ENCODE measurements at regions not wholly inside any gene's neighbourhood (a gene's known extent, or its start where the extent isn't known, plus 50 kb on each side); places are given as distances from the start of the nearest gene placed in this dataset.

GRCh38 chr14:104359301-104359968 lies 220.1 kb upstream of the C14orf180 start:
- no peak for TF ChIP-seq CTCF (conservative IDR thresholded peaks at IDR 0.05; ENCODE audit: control insufficient read depth, insufficient read depth, low read depth, low read length)
- H3K4me3 ChIP-seq (ENCODE audit: control insufficient read depth, low read depth, low read length), result no peak overlapping the region
- no peak for DNase-seq (ENCODE audit: low read depth)

- no peak overlapping the region for H3K4me3 ChIP-seq (ENCODE audit: control insufficient read depth, low read depth, low read length)
- DNase-seq (ENCODE audit: low read depth), result no peak
- TF ChIP-seq CTCF (conservative IDR thresholded peaks at IDR 0.05; ENCODE audit: control insufficient read depth, insufficient read depth, low read depth, low read length), result no peak
Measured at GRCh38 chr14:104359969-104360442, 219.6 kb upstream of the C14orf180 start.

- no peak overlapping the region for H3K4me3 ChIP-seq (ENCODE audit: control insufficient read depth, low read depth, low read length)
- TF ChIP-seq CTCF (conservative IDR thresholded peaks at IDR 0.05; ENCODE audit: control insufficient read depth, insufficient read depth, low read depth, low read length), result no peak
- DNase-seq (ENCODE audit: low read depth), result no peak
Measured at GRCh38 chr14:104360501-104360900, 219.1 kb upstream of the C14orf180 start.

GRCh38 chr14:104361101-104361591 lies 218.4 kb upstream of the C14orf180 start:
- no peak for TF ChIP-seq CTCF (conservative IDR thresholded peaks at IDR 0.05; ENCODE audit: control insufficient read depth, insufficient read depth, low read depth, low read length)
- DNase-seq (ENCODE audit: low read depth), result no peak
- no peak overlapping the region for H3K4me3 ChIP-seq (ENCODE audit: control insufficient read depth, low read depth, low read length)

GRCh38 chr14:104361921-104362681 lies 217.5 kb upstream of the C14orf180 start:
- DNase-seq (ENCODE audit: low read depth), result no peak
- no peak for TF ChIP-seq CTCF (conservative IDR thresholded peaks at IDR 0.05; ENCODE audit: control insufficient read depth, insufficient read depth, low read depth, low read length)

GRCh38 chr14:104362761-104363605 lies 216.6 kb upstream of the C14orf180 start:
- DNase-seq (ENCODE audit: low read depth), result no peak
- H3K4me3 ChIP-seq (ENCODE audit: control insufficient read depth, low read depth, low read length), result no peak overlapping the region
- no peak for TF ChIP-seq CTCF (conservative IDR thresholded peaks at IDR 0.05; ENCODE audit: control insufficient read depth, insufficient read depth, low read depth, low read length)

More at GRCh38 chr14:104361921-104362681, 217.5 kb upstream of the C14orf180 start:
- no peak overlapping the region for H3K4me3 ChIP-seq (ENCODE audit: control insufficient read depth, low read depth, low read length)
